HAP-1 (cell line): ENCODE measurements at regions not wholly inside any gene's neighbourhood (a gene's known extent, or its start where the extent isn't known, plus 50 kb on each side); places are given as distances from the start of the nearest gene placed in this dataset.
A peak's percentile ranks its signal among the peaks of the same experiment; 100 is the strongest.
"Not testable (repeated sequence)": the region's sequence is repeated elsewhere in the genome, so short reads cannot be mapped to it uniquely, and the experiment has no call there.

Experiments used
- DNase-seq, 2 experiments: peaks; one replicate each; pipeline ENCODE4 v3.0.0-alpha.2; 2016 to 2020; ENCODE audit warnings: low spot score in 2 of 2
- H3K27me3 ChIP-seq: fragments of 250-450 bp; sonication (Bioruptor Pico); 2 replicates; pipeline ENCODE4 v1.5.1; 2020; ENCODE audit warnings: low read depth, mild to moderate bottlenecking, moderate library complexity
- H3K36me3 ChIP-seq: fragments of 250-450 bp; sonication (Bioruptor Pico); replicated peaks from 2 replicates; pipeline ENCODE4 v1.5.1; 2020; ENCODE audit warnings: mild to moderate bottlenecking
- H3K4me1 ChIP-seq: fragments of 250-450 bp; sonication (Bioruptor Pico); 2 replicates; pipeline ENCODE4 v1.5.1; 2020; ENCODE audit warnings: mild to moderate bottlenecking
- H3K4me3 ChIP-seq: fragments of 250-450 bp; sonication (Bioruptor Pico); 2 replicates; pipeline ENCODE4 v1.5.1; 2020; ENCODE audit warnings: mild to moderate bottlenecking, moderate library complexity
- H3K9me3 ChIP-seq: fragments of 250-450 bp; sonication (Bioruptor Pico); 2 replicates; pipeline ENCODE4 v1.5.1; 2020; ENCODE audit warnings: mild to moderate bottlenecking, moderate library complexity
- in situ Hi-C: fragments of 300-500 bp; cut with MboI; formaldehyde crosslinking; loops from 3 replicates; pipeline ENCODE4 v1.14.3; 2020; ENCODE audit warnings: low sequenced_read_pairs, inconsistent platforms, mixed read lengths

DNA sequence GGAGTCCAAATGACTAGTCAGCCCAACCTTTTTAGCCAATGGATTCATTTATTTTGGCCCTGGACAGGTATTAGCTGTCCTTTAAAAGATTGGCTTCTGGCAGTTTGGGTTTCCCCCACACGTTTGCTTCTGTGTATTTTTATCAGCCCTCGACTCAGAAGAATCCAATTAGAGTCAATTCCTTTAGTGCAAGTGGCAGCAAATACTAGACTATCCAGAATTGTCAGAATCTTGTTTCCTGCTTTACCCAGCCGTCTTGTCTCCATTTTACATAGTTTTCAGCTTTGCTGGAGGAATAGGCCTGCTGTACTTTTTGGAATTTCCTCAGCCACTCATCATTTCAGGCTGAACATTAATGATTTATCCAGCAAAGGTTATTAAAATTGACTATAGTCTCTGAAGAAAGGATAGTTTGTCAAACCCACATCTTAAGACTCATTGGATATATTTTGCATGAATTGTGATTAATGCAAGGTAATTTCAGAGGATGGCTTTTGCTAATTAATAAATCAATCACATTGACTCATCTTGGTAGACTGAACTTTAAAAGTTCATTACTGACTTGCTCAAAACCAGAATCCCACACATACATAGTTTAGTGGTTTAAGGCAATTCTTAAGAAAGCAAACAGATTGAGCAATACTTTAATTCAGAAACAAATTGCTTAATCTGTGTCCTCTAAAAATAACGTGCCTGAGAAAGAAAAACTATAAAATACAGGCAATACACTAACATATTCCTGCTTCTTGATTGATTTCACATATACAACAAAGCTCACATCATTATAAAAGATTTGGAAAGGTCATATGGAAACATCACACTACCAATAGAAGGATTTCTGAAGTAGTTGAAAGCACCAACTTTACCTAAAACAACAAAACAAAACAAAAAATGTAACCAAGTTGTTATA, 62.9 kb upstream of the ZNF217 start:
- no peak for DNase-seq
- Histone ChIP-seq H3K36me3 (no peaks in the 10 kb centered on the region), H3K27me3 (no peaks in the 10 kb centered on the region), H3K4me1 (peaks cover 58% of the 10 kb centered on the region), H3K4me3 (no peak overlapping the region), H3K9me3 (no peaks in the 10 kb centered on the region)
- in situ Hi-C loops: no loop called here

DNA sequence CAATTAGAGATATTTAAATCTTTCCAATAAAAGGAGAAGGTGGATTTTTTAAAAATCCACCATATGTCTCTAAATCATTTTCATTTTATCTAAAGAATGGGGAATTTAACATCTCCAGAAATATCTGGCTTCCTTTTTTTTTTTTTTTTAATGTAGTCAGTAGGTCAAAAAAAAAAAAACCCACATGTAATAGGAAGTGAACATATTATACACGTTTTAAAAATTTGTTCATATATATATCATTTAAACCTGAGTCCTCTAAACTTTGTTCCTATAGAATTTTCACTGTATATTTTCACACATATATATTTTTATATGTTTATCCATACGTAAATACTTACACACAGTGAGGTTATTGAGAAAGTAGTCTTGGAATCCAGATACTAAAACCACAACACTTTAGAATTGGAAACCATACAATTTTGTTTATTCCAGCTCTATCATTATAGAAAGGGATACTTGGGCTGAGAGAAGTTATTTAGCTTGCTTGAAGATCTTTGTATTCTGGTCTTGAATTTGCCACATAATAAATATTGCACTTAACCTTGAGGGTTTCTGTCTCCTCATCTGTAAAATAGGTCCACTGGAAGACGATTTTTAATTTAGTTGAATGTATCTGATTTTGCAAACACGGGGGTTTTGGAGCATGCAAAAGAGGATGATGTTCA, 62.1 kb upstream of the ZNF217 start:
- Histone ChIP-seq H3K36me3 (no peaks in the 10 kb centered on the region), H3K4me3 (no peak overlapping the region), H3K27me3 (no peaks in the 10 kb centered on the region), H3K4me1 (peaks cover 54% of the 10 kb centered on the region), H3K9me3 (no peaks in the 10 kb centered on the region)
- in situ Hi-C loops: no loop called here
- no peak for DNase-seq

DNA sequence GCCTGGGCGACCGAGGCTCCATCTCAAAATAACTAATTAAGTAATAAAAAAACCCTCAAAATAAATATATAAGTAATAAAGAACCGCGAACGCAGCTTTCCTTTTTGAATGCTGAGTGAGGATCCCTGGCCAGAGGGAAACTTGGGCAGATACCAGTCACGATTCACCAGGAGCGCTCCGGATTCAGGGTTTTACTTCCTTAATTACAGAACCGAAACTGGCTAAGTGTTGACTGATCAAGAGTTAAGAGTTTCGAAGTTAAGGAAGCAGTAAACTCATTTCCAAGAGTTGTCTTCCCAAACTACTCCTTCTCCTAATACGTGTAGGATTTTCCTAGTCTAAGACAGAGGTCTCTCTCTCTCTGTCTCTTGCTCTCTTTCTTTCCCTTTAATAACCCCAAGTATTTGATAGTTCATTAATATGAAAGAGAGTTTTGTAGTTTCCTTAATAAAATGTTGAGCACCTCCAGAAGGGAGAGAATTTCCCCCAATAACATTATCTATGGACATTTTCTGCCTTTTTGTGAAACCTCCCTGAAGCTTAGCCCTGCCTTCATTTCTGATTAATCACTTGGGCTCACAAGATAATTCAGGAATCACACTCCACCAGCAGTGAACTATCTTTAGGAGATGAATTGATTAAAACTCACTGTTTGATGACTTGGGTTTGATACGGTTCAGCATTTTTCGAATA, 61.4 kb upstream of the ZNF217 start:
- in situ Hi-C loops: no loop called here
- Histone ChIP-seq H3K4me1 (peaks cover 48% of the 10 kb centered on the region), H3K36me3 (no peaks in the 10 kb centered on the region), H3K9me3 (no peaks in the 10 kb centered on the region), H3K4me3 (no peak overlapping the region), H3K27me3 (no peaks in the 10 kb centered on the region)
- no peak for DNase-seq

DNA sequence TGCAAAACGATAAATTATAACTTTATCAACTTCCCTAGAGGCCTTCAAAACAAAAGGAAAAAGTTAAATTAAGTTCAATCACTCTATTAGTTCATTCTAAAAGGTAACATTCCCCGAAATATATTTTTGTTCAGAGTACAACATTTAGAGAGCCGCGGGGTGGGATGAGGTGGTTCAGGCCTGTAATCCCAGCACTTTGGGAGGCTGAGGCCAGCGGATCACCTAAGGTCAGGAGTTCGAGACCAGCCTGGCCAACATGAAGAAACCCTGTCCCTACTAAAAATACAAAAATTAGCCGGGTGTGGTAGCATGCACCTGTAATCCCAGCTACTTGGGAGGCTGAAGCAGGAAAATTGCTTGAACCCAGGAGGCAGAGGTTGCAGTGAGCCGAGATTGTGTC, 60.9 kb upstream of the ZNF217 start:
- H3K4me1 ChIP-seq: peaks cover 48% of the 10 kb centered on the region
- H3K36me3 ChIP-seq: not testable (repeated sequence)

DNA sequence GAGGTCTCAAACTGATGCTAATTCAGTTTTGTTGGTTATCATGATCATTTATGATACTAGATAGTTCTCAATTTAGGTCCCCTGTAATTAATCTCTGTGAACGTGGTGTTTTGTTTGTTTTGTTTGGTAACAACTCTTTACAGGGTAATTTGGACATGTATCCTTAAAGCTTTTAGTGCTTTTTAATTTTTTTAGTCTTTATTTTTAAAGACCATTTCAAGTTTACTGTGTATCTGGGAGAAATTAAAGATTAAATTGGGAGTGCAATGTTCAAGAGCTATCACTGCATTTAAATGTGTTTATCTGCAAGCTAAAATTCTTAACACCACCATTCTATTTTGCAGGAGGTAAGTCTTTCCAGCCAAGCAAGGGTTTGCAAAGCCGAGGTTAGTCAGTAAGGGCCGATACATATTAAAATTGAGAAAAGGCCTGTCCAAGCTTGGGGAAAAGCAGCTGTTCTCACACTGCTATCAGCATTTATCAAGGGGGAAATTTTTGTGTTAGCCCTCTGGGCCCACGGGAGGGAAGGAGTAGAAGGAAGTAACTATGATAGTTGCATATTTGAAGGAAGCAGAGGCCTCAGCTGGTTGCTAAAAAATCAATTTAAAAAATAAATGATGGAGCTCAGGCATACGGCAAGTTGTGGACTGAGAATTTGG, 59.3 kb upstream of the ZNF217 start:
- H3K4me1 ChIP-seq: peaks cover 36% of the 10 kb centered on the region

More for the DNA sequence above, 60.9 kb upstream of the ZNF217 start:
- H3K4me3 ChIP-seq, in situ Hi-C loops, H3K9me3 ChIP-seq, H3K27me3 ChIP-seq, DNase-seq: not testable (repeated sequence)

GRCh38 chr20:53652090-53652858, 58.6 kb upstream of the ZNF217 start:
- H3K4me1 ChIP-seq: peaks cover 30% of the 10 kb centered on the region
- H3K9me3 ChIP-seq: no peaks in the 10 kb centered on the region
- no peaks in the 10 kb centered on the region for H3K27me3 ChIP-seq
- no peaks in the 10 kb centered on the region for H3K36me3 ChIP-seq
- peak in 1 of 2 experiments; percentile 83 for DNase-seq
- in situ Hi-C loops: no loop called here
- no peak overlapping the region for H3K4me3 ChIP-seq

More for the DNA sequence above, 59.3 kb upstream of the ZNF217 start:
- Histone ChIP-seq H3K4me3 (no peak overlapping the region), H3K27me3 (no peaks in the 10 kb centered on the region), H3K9me3 (no peaks in the 10 kb centered on the region), H3K36me3 (no peaks in the 10 kb centered on the region)
- no peak for DNase-seq
- in situ Hi-C loops: no loop called here

- H3K4me3 ChIP-seq, H3K27me3 ChIP-seq, H3K36me3 ChIP-seq, H3K9me3 ChIP-seq, in situ Hi-C loops, DNase-seq: not testable (repeated sequence)
- H3K4me1 ChIP-seq: peaks cover 24% of the 10 kb centered on the region
Observed at GRCh38 chr20:53649493-53649892, 55.9 kb upstream of the ZNF217 start.

GRCh38 chr20:53647286-53647821, 53.7 kb upstream of the ZNF217 start:
- H3K36me3 ChIP-seq: no peaks in the 10 kb centered on the region
- in situ Hi-C loops: no loop called here
- peaks cover 24% of the 10 kb centered on the region for H3K4me1 ChIP-seq
- no peaks in the 10 kb centered on the region for H3K27me3 ChIP-seq
- DNase-seq: no peak
- no peaks in the 10 kb centered on the region for H3K9me3 ChIP-seq
- H3K4me3 ChIP-seq: no peak overlapping the region

- DNase-seq: no peak
- H3K4me3 ChIP-seq: no peak overlapping the region
- in situ Hi-C loops: no loop called here
- no peaks in the 10 kb centered on the region for H3K9me3 ChIP-seq
- H3K36me3 ChIP-seq: no peaks in the 10 kb centered on the region
- H3K27me3 ChIP-seq: no peaks in the 10 kb centered on the region
- peaks cover 22% of the 10 kb centered on the region for H3K4me1 ChIP-seq
Observed at GRCh38 chr20:53646550-53646949, 52.9 kb upstream of the ZNF217 start.

DNA sequence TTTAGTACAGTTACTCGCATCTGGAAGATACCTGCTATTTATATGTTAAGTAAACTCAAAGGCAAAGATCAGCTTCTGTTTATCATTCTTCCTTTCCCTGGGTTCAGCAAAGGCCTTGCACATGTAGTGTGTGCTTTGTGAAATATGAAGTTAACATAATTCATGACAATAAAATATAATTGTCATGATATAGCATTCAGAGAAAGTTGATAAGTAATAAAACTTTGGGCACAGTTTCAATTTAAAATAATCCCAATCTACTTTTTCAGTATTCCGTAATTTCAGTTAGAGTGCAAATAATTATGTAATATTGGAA, 51.9 kb upstream of the ZNF217 start:
- H3K4me3 ChIP-seq: no peak overlapping the region
- no peaks in the 10 kb centered on the region for H3K9me3 ChIP-seq
- H3K4me1 ChIP-seq: peaks cover 22% of the 10 kb centered on the region
- no peaks in the 10 kb centered on the region for H3K27me3 ChIP-seq
- no peaks in the 10 kb centered on the region for H3K36me3 ChIP-seq
- no peak for DNase-seq
- in situ Hi-C loops: no loop called here

GRCh38 chr20:53644108-53644507, 50.5 kb upstream of the ZNF217 start:
- H3K36me3 ChIP-seq, H3K9me3 ChIP-seq, H3K4me3 ChIP-seq, H3K27me3 ChIP-seq, in situ Hi-C loops, DNase-seq: not testable (repeated sequence)
- peaks cover 22% of the 10 kb centered on the region for H3K4me1 ChIP-seq
